Panc1 (cell line): ENCODE measurements at regions not wholly inside any gene's neighbourhood (a gene's known extent, or its start where the extent isn't known, plus 50 kb on each side); places are given as distances from the start of the nearest gene placed in this dataset.

Experiments used
- CTCF ChIP-seq: fragments of 450-650 bp; IDR thresholded peaks from 2 replicates; pipeline ENCODE4 v1.5.1; 2017; ENCODE audit warnings: mild to moderate bottlenecking
- POLR2AphosphoS5 ChIP-seq: IDR thresholded peaks from 2 replicates; pipeline ENCODE4 v1.6.1; 2012; ENCODE audit warnings: mild to moderate bottlenecking, low read depth, low read length, moderate library complexity
- REST ChIP-seq, 2 experiments: IDR thresholded peaks; 2 replicates each; pipeline ENCODE4 v1.6.1; 2011 to 2012; ENCODE audit warnings: low read depth in 2 of 2, control low read depth in 1 of 2, low read length in 1 of 2, mild to moderate bottlenecking in 1 of 2, moderate library complexity in 1 of 2; ENCODE audit not compliant: insufficient read depth in 1 of 2
- TCF7L2 ChIP-seq: IDR thresholded peaks from 2 replicates; pipeline ENCODE4 v1.6.1; 2011; ENCODE audit warnings: mild to moderate bottlenecking, low read depth, low read length, inconsistent platforms

GRCh38 chr2:2542966-2543611, 212.0 kb upstream of the MYT1L start:
- TF ChIP-seq CTCF (no peak), POLR2AphosphoS5 (no peak), REST (IDR thresholded peaks at IDR 0.05; ENCODE audit: insufficient read depth in 1 of 2, low read depth in 2 of 2, low read length in 1 of 2) (no peak), TCF7L2 (no peak)
